Right kidney (tissue), 1 donor: ENCODE measurements at regions not wholly inside any gene's neighbourhood (a gene's known extent, or its start where the extent isn't known, plus 50 kb on each side); places are given as distances from the start of the nearest gene placed in this dataset.
A peak's percentile ranks its signal among the peaks of the same experiment; 100 is the strongest.

Experiments
- DNase-seq: peaks from one replicate; pipeline ENCODE4 v3.0.0-alpha.2; 2016

DNA sequence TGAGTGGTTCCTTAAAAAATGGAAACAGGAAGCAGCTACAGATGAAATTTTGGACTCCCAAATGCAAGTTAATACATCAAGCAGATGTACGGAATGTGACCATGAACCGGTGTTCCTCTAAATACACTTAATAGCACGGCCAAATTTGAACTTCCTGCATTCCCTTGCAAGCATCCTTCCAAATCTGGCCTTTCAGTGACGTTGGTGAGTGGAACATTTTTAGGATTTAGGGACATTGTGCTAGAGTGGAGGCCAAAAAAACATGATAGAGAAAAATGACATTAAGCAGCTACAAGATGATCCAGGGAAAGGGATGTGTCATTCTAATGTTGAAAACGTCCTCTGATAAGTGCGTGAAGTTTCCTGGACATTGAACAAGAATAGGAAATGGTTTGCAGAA lies 62.1 kb downstream of the CTAGE1 start:
- DNase-seq = no peak

DNA sequence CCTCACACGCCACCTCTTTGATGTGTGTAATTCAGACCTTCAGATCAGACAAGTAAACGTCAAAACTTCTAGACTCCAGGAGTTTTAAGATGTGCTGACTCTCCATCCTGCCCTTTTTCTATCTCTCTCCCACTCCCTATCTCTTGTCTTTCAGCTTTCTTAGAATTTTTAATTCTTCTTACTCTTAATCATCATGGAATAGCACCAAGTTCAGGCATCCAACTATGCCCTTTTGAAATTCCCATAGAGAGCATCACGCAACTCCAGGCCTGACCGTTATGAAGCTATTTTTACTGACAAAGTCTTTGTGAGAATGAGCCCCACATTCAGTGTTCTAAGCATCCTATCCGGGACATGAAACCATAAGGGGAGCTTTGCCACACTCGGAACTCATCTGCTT lies 62.6 kb downstream of the CTAGE1 start:
- no peak for DNase-seq

DNA sequence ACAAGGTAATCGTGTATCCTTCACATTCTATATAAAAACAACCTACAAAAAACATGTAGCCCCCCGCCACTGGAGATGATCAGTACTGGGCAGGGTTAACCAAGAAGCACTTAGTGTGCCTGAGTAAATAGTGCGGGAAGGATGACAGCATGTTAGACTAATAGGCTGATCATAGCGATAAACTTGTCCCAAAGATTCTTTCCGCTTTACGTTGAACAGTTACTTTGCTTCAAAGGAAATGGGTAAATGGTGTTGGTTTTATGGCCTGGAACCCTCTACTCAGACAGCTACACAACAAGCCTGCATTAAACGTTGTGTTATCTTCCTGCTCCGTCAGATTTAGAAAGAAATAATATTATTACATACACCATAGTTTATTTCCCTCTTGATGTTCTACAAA lies 67.7 kb downstream of the CTAGE1 start:
- DNase-seq = no peak

DNA sequence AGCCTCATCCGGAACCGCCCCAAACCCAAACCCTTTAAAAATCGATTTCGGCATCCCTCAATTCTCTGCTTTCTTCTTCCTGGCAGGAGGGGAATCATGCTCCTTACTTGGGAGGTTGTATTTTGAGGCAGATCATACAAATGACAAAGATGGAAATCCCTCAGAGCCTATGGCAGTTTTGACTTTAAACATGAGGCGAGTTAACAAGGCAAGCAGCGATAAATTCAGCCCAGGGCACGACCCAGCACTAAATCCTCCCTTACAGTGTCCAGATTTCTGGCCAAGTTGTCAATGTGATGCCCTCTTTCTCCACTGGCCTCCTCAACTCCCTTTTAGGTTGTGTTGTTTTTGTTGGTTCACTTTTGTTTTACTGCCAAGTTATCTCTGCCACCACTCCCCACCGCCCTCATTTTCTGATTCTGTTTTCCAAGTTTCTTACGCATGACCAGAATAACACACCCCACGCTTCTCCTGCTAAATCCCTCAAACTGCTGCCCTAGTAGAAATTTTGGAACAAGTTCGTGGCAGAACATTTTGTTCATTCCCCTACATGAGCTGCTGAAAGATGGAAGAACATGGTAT lies 68.3 kb downstream of the CTAGE1 start:
- DNase-seq = peak; percentile 77

DNA sequence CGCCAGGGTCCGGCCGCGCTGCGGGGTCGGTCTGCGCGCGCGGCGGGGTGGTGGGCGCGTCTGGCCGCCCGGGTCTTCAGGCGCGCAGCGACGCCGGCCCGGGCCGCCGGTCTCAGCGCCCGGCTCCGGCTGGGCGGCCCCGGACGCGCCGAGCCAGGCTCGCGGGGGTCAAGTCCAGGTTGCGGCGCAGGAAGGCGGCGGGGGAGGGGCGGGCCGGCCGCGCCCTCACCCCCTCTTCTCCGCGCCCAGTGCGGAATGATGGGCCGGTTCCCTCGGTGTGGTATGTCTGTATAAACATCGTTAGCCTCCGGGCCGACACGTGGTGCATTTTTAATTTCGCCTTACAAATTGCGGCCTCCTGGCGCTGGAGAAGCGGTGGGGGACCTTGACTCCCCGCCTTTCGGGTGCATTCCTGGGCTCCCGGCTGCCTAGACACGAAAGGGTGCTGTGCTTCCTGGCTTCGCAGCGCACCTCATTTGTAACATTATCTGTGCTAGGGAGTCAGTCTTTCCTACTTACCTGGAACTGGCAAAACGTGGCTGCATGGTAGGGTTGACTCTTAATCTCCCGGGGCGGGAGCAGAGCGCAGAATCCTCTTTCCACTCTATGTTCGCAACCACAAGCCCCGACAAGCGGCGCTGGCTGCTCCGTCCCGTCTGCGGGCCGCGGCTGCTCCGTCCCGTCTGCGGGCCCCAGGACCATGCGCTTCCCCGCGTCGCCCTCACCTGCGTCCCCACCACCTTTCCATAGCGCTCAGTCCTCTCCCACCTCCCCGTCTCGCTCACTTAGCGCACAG lies 69.0 kb downstream of the CTAGE1 start:
- DNase-seq = peak; percentile 82

DNA sequence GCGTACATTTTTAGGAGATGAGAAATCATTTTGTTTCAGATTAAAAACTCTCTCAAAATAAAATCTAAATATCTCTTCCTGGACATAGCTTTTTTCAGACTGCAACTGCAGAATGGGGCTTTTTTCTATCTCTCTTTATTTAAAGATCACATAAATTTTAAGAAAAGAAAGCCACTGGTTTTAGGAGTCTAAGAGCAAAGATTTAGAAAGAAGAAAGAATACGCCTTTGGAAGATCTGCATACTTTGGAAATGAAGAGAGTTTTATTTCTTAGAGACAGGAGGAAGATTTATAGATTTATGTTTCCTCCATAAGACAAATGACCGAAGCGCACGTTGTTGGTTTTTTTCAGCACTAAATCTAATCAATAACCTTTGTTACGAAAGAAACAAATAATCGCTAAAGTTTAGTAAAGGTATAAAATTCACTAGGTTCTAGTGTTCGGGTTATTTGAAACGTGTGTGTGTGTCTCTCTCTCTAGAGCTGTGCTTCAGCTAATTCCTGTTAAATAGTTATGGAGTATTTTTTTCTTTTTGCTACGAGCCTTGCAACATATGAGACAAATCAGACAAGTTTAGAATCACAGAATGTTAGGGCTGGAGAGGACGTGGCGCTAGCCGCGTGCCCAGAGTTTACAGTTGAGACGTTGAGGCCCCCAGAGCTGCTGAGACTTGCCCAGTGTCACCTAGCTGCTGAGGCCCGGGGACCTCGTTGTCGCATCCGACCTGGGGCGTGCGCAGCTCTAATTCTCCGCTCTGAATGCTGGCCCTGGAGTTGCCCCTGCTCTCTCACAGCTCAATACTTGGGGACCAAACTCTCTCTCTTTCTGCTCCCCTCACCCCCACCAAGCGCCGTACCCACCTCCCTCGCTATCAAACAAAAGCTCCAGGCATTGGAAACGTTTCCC lies 69.9 kb downstream of the CTAGE1 start:
- DNase-seq = peak; percentile 80

DNA sequence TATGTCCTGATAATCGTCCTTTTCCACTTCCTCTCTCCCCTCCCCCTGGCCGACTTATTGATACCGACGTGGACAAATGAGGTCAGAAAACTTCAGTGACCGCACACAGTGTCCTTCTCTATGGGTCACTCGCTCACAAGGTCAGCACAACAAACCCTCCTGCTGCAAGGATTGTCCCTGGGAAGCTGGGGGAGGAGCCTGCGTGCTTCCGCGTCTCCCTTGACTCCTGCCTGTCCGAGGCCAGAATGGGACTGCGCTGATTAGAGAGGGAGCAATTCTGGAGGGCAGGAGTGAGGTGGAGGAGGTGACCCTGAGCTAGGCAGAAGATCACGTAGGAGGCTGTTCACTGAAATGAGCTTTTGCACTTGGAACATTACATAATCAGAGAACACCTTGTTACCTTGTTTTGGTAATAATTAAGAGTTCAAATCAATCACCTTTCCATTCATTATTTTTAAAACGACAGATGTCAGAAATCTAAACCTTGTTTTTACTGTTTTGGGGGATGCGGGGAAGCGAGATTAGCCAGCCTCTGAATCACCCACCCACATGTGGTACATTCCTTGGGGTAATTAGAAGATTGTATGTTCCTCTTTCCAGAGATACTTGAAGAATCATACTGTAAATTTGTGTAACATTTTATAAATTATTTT lies 70.6 kb downstream of the CTAGE1 start:
- peak; percentile 58 for DNase-seq

DNA sequence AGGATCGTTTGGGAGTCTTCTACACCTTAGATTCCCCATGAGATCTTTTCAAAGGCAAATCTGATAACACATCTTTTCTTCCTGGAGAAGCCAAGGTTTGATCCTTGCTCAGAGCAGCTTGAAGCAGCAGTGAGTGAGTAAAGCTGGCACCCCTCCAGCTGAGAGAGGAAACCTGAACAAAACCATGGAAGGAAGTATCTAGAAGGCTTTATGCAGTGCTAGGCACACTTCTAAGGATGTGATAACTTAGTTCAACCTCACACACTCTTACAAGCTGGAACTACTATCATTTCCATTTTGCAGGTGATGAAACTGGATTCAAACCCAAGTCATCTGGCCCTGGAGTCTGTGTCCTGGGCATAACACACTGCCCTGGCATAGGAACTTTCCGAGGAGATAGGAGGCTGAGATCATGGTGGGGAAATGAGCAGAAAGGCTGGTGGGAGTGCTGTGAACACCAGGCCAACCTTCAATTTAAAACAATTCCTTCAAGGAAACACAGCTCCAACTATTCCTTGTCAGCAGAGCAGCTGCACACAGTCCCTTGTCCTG lies 71.2 kb downstream of the CTAGE1 start:
- DNase-seq = no peak

DNA sequence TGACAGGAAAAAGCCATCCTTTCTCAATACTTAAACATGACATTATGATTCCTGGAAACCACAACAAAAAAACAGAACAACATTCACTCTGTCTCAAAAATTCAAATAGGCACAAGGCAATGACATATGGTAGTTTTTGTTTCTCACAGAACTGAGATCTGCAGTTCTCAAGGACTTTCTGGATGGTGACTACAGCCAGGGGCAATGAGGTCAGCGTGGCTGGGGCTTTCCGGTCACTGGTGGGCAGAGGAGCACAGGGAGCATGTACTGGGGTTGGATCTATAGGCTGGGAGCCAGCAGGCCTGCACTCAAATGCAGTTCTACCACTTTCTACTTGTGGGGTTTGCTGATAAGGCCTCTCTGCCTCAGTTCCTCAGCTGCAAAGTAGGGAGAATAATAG lies 72.0 kb downstream of the CTAGE1 start:
- no peak for DNase-seq

GRCh38 chr18:22344908-22345670 lies 72.6 kb downstream of the CTAGE1 start:
- DNase-seq = no peak

- no peak for DNase-seq
Observed at GRCh38 chr18:22344445-22344844, 73.3 kb downstream of the CTAGE1 start.

DNA sequence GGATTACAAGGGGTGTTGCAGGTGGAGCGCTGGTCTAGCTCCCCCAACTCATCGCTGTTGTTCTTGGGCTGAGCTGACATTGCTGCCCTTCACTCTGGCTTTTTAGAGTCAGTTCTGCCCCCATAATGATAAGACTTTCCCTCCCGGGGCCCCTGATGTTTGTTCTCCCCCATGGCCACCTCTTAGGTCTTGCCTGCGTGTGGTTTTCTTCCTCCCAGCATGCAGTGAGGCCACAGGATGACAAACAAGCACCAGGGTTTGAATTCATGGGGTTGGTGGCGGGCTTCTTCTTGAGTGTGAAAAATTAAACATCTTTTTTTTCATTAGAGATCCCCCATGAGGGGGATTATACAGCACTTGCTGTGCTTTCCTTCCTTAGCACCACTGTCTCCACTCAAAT lies 74.1 kb downstream of the CTAGE1 start:
- DNase-seq = no peak

- no peak for DNase-seq
Observed at GRCh38 chr18:22342625-22343024, 75.1 kb downstream of the CTAGE1 start.

GRCh38 chr18:22340331-22340730 lies 77.4 kb downstream of the CTAGE1 start:
- no peak for DNase-seq

DNA sequence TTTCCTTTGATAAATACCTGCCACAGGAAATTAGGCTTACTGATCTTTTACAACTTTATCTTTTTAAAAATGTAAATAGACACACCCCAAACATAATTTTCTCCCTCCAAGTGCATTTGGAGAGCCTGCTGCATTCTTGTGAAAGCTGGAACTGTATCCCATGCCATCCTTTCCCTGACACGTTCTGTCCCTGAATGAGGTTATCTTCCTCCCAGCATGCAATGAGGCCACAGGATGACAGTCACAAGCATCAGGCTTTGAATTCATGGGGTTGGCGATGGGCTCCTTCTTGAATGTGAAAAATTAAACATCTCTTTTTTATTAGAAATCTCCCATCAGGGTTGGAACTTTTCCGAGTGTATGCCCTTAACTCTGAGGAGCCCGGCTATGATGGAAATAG lies 77.8 kb downstream of the CTAGE1 start:
- DNase-seq = no peak

DNA sequence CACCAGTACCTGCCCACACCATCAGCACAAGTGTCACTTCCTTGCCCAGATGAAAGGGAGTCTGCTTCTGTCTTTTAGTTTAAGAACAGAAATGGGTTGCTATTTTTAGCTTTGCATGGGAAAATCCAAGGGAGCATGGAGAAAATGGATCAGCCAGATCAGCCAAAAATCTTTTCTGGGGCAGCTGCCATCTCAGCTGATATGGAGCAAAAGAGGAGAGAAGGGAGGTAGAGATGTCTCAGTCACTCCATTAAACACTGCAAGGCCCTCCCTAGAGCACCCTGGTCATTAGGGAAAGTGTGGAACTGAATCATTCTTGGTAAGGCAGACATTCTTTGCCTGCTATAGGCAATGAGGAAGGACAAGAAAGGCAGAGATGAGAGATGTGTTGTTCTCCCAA lies 79.9 kb downstream of the CTAGE1 start:
- no peak for DNase-seq

DNA sequence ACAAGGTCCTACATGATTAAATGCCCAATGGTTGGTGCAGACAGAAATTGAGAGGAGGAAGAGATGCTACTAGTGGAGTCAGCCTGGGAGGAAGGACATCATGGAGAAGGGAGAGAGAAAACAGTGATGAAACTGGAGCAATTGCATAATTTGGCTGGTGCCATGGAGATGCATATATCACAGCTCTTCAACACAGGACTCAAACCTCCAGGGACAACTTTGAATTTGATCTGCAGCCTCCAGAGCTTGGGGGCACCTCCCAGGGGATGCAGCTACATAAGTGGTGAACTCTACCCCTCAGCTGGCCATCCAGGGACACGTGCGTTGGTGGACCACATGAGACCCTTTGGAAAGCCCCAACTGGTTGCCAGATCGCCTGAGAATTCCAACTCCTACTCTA lies 80.4 kb downstream of the CTAGE1 start:
- no peak for DNase-seq

DNA sequence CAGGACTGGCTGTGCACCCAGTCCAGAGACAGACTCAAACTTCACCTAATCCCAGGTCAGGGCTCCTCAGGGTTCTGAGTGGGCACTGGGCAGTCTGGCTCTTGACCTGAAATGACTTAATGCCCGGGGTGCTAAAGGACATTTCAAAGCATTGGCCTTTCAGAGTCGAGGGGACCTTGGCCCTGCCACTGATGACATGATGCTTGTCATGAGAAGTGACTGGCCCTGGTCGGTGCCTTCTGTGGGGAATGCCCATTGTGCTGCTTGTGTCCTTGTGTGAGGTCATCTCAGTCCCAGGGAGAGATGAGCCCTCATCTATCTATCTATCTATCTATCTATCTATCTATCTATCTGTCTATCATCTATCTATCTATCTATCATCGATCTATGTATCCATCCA lies 81.3 kb downstream of the CTAGE1 start:
- DNase-seq = no peak

DNA sequence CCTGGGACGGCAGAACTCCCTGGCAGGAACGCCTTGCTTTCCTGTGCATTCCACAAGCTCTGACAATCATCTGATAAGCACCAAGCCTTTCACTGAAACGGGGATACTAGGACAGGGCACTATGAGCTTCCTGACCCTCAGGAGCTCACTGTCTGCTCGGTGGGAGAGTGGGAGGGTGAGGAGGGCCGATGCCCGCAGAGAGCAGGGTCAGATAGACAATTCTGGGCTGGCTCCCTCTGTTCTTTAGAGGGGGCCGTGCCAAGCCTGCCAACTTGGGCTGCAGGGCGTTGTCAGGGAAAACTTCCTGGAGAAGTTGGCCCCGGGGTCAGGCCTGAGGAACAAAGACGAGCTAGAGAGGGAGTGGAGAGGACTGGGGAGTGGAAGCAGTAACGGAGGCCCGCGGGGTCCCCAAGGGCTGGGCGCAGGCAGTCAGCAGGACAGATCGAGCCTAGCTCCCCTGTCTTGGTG lies 82.0 kb downstream of the CTAGE1 start:
- no peak for DNase-seq

- no peak for DNase-seq
Observed at GRCh38 chr18:22334567-22334966, 83.1 kb downstream of the CTAGE1 start.

GRCh38 chr18:22332590-22332989 lies 85.1 kb downstream of the CTAGE1 start:
- no peak for DNase-seq

DNA sequence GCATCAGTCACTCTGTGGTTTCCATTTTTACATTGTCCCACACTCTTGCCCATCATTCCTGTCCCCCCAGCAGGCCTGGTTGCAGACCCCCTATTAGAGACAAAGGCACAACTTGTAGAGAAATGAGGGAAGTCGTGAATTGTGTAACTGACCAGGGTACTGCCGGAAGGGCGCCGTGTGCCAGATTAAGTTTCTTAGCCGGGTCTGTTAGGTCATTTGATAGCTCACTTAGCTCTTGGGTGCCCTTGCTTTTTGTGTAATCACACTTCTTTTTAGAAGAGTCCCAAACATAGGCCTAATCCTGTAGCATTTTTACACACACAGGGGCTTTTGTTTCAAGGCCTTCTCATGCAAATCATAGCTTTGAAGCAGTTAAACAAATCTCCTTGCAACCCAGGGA lies 87.2 kb downstream of the CTAGE1 start:
- DNase-seq = no peak
